ENCODE measurements at regions not wholly inside any gene's neighbourhood (a gene's known extent, or its start where the extent isn't known, plus 50 kb on each side); places are given as distances from the start of the nearest gene placed in this dataset.
"Not testable (repeated sequence)": the region's sequence is repeated elsewhere in the genome, so short reads cannot be mapped to it uniquely, and the experiment has no call there.

DNA sequence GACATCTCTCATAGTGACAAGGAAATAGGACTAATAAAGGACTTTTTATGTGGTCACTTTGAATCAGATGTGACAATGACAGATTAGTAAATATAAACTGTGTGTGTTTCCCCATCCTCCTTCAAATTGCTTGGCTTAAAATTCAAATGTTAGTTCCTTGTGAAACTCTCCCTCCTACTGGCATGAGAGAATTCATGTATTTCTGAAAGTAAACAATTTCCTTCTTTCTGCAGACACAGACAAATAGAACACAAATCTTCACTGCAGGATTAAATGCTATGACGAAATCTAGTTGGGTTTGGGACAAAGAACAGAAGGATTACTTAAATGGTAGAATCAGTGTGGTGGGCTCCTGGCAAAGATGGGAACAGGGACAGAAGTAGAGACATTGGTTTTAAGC lies 328.7 kb upstream of the FAM98A start:
- H3K9ac ChIP-seq (ENCODE audit: low read length), result no peak overlapping the region
- no peak overlapping the region for H3K4me3 ChIP-seq (ENCODE audit: low read length)
- no peaks in the 10 kb centered on the region for H3K36me3 ChIP-seq (ENCODE audit: control insufficient read depth, low read depth, low read length)
- no peaks in the 10 kb centered on the region for H3K4me1 ChIP-seq (ENCODE audit: control insufficient read depth, low read depth, low read length)
- no peak overlapping the region for H3K27ac ChIP-seq (ENCODE audit: low read length)
- no peaks in the 10 kb centered on the region for H3K27me3 ChIP-seq (ENCODE audit: control insufficient read depth, insufficient read depth, low read length)
- no peaks in the 10 kb centered on the region for H3K9me3 ChIP-seq (ENCODE audit: control insufficient read depth, low read depth, low read length)

DNA sequence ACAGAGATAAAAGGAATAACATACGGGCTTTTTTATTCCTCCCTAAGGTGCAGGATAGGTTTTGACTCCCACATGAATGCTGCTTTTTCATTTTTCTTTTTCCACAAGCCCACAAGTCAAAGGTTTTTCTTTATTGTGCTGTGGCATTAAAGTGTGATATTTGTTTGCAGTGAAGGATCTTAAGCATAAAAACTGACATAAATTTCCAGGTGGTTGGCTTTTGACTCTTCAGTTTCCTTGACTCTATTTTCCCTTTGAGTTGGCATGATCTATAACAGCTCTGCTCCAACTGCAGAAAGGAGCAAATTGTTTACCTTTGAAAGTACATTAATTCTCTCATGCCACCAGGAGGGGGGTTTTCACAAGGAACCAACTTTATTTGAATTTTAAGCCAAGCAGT lies 326.2 kb upstream of the FAM98A start:
- Histone ChIP-seq H3K27ac (ENCODE audit: low read length) (no peak overlapping the region), H3K4me1 (ENCODE audit: control insufficient read depth, low read depth, low read length) (no peaks in the 10 kb centered on the region), H3K9me3 (ENCODE audit: control insufficient read depth, low read depth, low read length) (no peaks in the 10 kb centered on the region), H3K27me3 (ENCODE audit: control insufficient read depth, insufficient read depth, low read length) (no peaks in the 10 kb centered on the region), H3K9ac (ENCODE audit: low read length) (no peak overlapping the region), H3K4me3 (ENCODE audit: low read length) (no peak overlapping the region), H3K36me3 (ENCODE audit: control insufficient read depth, low read depth, low read length) (no peaks in the 10 kb centered on the region)

DNA sequence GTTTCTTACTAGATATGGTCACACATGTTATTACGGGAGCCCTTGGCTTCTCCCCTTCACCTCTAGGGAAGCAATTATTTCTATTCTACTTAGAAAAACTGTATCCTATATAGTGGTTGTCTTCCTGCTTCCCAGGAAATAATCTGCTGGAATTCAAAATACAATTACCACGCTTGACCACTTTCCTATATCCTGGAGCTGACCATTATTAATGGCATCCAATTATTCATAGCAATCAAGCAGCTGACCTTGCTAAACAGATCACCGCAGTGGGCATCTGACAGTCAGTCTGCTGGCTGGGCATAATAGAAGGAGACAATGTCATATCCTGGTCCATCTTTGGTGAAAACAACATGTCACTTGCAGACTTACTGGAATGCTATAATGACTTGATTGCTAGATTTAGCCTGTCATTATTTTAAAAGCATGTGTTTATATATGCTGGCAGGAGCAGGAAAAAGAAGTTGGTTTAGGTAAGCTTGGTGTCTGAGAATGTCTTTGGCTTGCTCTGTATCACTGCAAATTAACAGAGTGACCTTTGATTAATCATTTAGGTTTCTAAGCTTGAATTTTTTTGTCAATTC lies 325.6 kb upstream of the FAM98A start:
- H3K9ac ChIP-seq (ENCODE audit: low read length), result no peak overlapping the region

DNA sequence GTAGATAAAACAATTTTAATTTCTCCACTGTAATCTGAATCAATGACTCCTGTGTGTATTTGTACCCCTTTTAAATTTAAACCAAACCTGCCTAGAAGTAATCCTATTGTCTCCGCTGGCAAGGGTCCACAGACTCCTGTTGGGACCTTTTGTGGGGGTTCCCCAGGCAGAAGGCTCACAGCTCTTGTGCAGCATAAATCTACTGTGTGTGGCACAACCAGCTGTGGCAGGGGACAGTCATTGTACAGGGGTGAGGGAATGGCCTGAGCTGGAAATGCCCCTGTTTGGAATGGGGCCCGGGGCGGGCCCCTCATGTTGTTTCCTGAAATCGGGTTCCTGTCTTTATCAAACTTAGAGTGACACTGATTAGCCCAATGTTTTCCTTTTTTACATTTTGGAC lies 318.2 kb upstream of the FAM98A start:
- Histone ChIP-seq H3K4me3 (ENCODE audit: low read length) (no peak overlapping the region), H3K9me3 (ENCODE audit: control insufficient read depth, low read depth, low read length) (peaks cover 13% of the 10 kb centered on the region), H3K27me3 (ENCODE audit: control insufficient read depth, insufficient read depth, low read length) (no peaks in the 10 kb centered on the region), H3K9ac (ENCODE audit: low read length) (no peak overlapping the region), H3K36me3 (ENCODE audit: control insufficient read depth, low read depth, low read length) (no peaks in the 10 kb centered on the region), H3K27ac (ENCODE audit: low read length) (no peak overlapping the region), H3K4me1 (ENCODE audit: control insufficient read depth, low read depth, low read length) (no peaks in the 10 kb centered on the region)

More for the DNA sequence above, 325.6 kb upstream of the FAM98A start:
- no peaks in the 10 kb centered on the region for H3K4me1 ChIP-seq (ENCODE audit: control insufficient read depth, low read depth, low read length)
- no peaks in the 10 kb centered on the region for H3K9me3 ChIP-seq (ENCODE audit: control insufficient read depth, low read depth, low read length)
- H3K27ac ChIP-seq (ENCODE audit: low read length), result no peak overlapping the region
- no peaks in the 10 kb centered on the region for H3K36me3 ChIP-seq (ENCODE audit: control insufficient read depth, low read depth, low read length)
- H3K27me3 ChIP-seq (ENCODE audit: control insufficient read depth, insufficient read depth, low read length), result no peaks in the 10 kb centered on the region
- H3K4me3 ChIP-seq (ENCODE audit: low read length), result no peak overlapping the region

DNA sequence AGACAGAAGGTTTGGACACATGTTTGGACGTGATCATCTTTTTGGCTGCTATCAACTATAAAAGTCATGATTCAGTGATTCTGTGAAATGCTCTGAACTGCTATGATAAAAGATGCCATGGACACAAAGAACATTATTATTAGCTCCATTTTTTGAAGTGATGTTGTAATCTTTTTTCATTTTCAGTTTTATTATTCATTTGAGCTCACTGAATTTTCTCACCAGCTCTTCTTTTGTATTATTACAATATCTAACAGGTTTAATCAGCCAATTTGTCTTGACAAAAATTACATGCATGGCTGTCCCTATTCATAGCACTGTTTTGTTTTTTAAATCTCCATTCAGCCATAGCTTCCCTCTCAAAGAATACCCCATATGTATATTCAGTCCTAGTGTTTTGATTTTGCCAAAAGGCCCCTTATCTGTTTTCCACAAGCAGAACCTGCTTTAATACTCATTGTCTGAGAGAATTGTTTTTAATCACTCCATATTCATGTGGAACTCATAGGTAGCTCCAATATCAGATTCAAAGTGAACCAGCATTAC lies 314.0 kb upstream of the FAM98A start:
- no peak overlapping the region for H3K4me3 ChIP-seq (ENCODE audit: low read length)
- H3K9me3 ChIP-seq (ENCODE audit: control insufficient read depth, low read depth, low read length), result peaks cover 13% of the 10 kb centered on the region
- no peaks in the 10 kb centered on the region for H3K36me3 ChIP-seq (ENCODE audit: control insufficient read depth, low read depth, low read length)
- H3K27me3 ChIP-seq (ENCODE audit: control insufficient read depth, insufficient read depth, low read length), result no peaks in the 10 kb centered on the region
- no peak overlapping the region for H3K27ac ChIP-seq (ENCODE audit: low read length)
- no peak overlapping the region for H3K9ac ChIP-seq (ENCODE audit: low read length)
- no peaks in the 10 kb centered on the region for H3K4me1 ChIP-seq (ENCODE audit: control insufficient read depth, low read depth, low read length)

DNA sequence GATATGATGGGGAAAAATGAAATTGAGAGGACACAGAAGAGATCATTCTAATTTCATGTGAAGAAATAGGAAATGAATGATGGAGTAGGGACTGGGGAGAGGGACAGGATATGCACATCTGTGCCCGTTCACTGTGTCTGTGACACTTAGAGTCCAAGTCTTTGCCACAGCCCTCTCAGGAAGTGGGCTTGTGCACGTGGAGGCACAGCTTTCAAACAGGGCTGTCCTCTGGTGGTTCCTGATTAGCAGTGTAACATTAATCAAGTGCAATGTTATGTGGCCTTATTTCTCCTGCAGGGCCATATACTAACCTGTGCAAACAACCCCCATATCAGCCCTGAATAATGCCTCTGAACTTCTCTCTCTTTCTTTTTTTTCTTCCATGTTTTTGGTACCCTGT lies 312.2 kb upstream of the FAM98A start:
- Histone ChIP-seq H3K4me1 (ENCODE audit: control insufficient read depth, low read depth, low read length) (no peaks in the 10 kb centered on the region), H3K4me3 (ENCODE audit: low read length) (no peak overlapping the region), H3K27ac (ENCODE audit: low read length) (no peak overlapping the region), H3K27me3 (ENCODE audit: control insufficient read depth, insufficient read depth, low read length) (no peaks in the 10 kb centered on the region), H3K36me3 (ENCODE audit: control insufficient read depth, low read depth, low read length) (no peaks in the 10 kb centered on the region), H3K9ac (ENCODE audit: low read length) (no peak overlapping the region), H3K9me3 (ENCODE audit: control insufficient read depth, low read depth, low read length) (peaks cover 13% of the 10 kb centered on the region)

DNA sequence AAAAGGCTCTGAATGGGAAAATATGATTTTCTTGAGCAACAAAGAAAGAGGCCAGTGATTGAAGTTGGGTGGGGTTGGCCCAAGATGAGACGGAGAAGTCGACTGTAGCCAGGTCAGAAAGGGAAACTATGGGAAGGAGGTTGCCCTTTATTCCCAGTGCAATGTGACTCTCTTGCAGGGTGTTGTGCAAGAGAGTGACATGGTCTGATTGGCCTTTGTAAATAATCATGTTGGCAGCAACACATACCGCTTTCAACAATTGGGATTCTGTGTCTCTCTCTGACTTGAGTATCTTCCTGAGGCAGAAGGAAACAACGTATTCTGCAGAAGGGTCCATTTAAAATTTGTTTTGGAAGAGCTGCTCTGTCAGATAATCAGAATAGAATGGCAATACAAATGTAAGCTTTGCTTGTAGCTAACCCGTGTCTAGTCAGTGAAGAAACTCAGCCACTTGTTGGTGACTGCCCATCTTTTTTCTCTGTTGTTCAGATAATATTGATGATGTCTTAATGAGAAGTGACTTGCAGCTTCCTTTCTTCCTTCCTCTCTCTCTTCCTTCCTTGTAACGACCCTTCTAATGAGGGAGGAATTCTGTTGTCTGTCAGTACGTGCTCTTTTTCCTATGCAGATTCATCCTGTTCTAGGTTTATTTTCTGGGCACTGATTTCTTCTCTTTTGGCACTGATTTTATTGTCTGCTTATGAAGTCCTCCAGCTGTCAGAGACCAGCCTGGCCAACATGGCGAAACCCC lies 311.0 kb upstream of the FAM98A start:
- H3K27me3 ChIP-seq (ENCODE audit: control insufficient read depth, insufficient read depth, low read length), result no peaks in the 10 kb centered on the region

DNA sequence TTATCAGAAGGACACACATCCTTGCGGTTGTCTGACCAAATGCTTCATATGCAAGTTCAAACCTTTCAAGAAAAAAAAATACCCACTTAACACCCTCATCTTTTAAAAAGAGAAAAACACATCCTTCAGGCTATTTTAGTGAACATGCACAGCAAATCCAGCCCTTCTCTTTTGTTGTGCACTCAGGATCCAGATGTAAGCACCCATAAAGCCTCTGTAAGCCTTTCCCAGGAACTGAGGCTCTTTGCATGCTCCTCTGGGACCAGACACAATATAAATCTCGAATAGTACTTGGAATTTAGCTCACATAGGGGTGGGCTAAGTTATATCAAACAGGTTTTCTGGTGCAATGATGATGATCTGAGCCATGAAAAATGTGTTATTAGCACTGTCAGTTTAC lies 308.8 kb upstream of the FAM98A start:
- no peaks in the 10 kb centered on the region for H3K4me1 ChIP-seq (ENCODE audit: control insufficient read depth, low read depth, low read length)
- no peak overlapping the region for H3K27ac ChIP-seq (ENCODE audit: low read length)
- peaks cover under 1% of the 10 kb centered on the region for H3K9me3 ChIP-seq (ENCODE audit: control insufficient read depth, low read depth, low read length)
- H3K36me3 ChIP-seq (ENCODE audit: control insufficient read depth, low read depth, low read length), result no peaks in the 10 kb centered on the region
- no peak overlapping the region for H3K4me3 ChIP-seq (ENCODE audit: low read length)
- no peak overlapping the region for H3K9ac ChIP-seq (ENCODE audit: low read length)
- H3K27me3 ChIP-seq (ENCODE audit: control insufficient read depth, insufficient read depth, low read length), result no peaks in the 10 kb centered on the region

More for the DNA sequence above, 311.0 kb upstream of the FAM98A start:
- H3K4me3 ChIP-seq (ENCODE audit: low read length), result no peak overlapping the region
- H3K9ac ChIP-seq (ENCODE audit: low read length), result no peak overlapping the region
- H3K27ac ChIP-seq (ENCODE audit: low read length), result no peak overlapping the region
- no peaks in the 10 kb centered on the region for H3K36me3 ChIP-seq (ENCODE audit: control insufficient read depth, low read depth, low read length)
- no peaks in the 10 kb centered on the region for H3K4me1 ChIP-seq (ENCODE audit: control insufficient read depth, low read depth, low read length)
- H3K9me3 ChIP-seq (ENCODE audit: control insufficient read depth, low read depth, low read length), result peaks cover 13% of the 10 kb centered on the region

DNA sequence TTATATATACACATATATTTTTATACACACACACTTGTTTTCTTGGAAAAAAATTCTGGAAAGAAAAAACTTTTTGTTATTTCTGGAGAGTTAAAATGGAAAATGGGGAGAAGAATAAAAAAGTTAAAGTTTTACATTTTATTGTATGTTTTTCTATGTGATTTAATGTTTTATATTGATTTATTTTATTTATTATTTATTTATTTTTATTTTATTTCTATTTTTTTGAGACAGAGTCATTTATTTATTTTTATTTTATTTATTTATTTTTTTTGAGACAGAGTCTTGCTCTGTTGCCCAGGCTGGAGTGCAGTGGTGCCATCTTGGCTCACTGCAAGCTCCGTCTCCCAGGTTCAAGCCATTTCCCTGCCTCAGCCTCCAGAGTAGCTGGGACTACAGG lies 307.0 kb upstream of the FAM98A start:
- H3K9ac ChIP-seq (ENCODE audit: low read length); H3K4me1 ChIP-seq (ENCODE audit: control insufficient read depth, low read depth, low read length); H3K4me3 ChIP-seq (ENCODE audit: low read length); H3K9me3 ChIP-seq (ENCODE audit: control insufficient read depth, low read depth, low read length); H3K27me3 ChIP-seq (ENCODE audit: control insufficient read depth, insufficient read depth, low read length); H3K36me3 ChIP-seq (ENCODE audit: control insufficient read depth, low read depth, low read length); H3K27ac ChIP-seq (ENCODE audit: low read length): not testable (repeated sequence)

DNA sequence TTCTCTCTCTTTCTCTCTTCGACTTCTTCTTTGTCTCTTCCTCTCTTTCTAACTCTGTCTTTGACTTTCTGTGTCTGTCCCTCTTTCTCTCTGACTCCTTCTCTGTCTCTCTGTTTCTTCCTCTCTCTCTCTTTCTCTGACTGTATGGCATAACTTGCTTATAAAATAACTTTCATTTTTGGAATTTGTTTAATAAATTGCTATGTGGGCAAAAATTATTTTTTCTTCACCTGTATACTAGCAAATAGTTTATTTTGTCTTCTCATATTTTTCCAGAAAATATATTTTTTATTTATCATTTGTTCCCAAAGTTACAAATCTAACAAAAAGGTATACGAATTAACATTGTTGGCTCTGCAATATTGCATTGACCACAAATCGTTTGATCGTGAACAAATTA lies 305.7 kb upstream of the FAM98A start:
- no peak overlapping the region for H3K27ac ChIP-seq (ENCODE audit: low read length)
- no peaks in the 10 kb centered on the region for H3K9me3 ChIP-seq (ENCODE audit: control insufficient read depth, low read depth, low read length)
- H3K4me1 ChIP-seq (ENCODE audit: control insufficient read depth, low read depth, low read length), result no peaks in the 10 kb centered on the region
- no peak overlapping the region for H3K4me3 ChIP-seq (ENCODE audit: low read length)
- H3K9ac ChIP-seq (ENCODE audit: low read length), result no peak overlapping the region
- no peaks in the 10 kb centered on the region for H3K36me3 ChIP-seq (ENCODE audit: control insufficient read depth, low read depth, low read length)
- H3K27me3 ChIP-seq (ENCODE audit: control insufficient read depth, insufficient read depth, low read length), result no peaks in the 10 kb centered on the region

DNA sequence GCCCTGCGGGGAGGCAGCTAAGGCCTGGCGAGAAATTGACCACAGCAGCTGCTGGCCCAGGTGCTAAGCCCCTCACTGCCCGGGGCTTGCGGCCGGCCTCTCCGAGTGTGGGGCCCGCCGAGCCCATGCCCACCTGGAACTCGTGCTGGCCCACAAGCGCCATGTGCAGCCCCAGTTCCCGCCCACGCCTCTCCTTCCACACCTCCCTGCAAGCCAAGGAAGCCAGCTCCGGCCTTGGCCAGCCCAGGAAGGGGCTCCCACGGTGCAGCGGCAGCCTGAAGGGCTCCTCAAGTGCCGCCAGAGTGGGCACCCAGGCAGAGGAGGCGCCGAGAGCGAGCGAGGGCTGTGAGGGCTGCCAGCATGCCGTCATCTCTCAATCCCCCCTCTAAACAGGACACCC lies 304.6 kb upstream of the FAM98A start:
- no peaks in the 10 kb centered on the region for H3K27me3 ChIP-seq (ENCODE audit: control insufficient read depth, insufficient read depth, low read length)
- no peaks in the 10 kb centered on the region for H3K4me1 ChIP-seq (ENCODE audit: control insufficient read depth, low read depth, low read length)
- H3K9me3 ChIP-seq (ENCODE audit: control insufficient read depth, low read depth, low read length), result no peaks in the 10 kb centered on the region
- no peak overlapping the region for H3K9ac ChIP-seq (ENCODE audit: low read length)
- no peak overlapping the region for H3K4me3 ChIP-seq (ENCODE audit: low read length)
- H3K36me3 ChIP-seq (ENCODE audit: control insufficient read depth, low read depth, low read length), result no peaks in the 10 kb centered on the region
- no peak overlapping the region for H3K27ac ChIP-seq (ENCODE audit: low read length)

DNA sequence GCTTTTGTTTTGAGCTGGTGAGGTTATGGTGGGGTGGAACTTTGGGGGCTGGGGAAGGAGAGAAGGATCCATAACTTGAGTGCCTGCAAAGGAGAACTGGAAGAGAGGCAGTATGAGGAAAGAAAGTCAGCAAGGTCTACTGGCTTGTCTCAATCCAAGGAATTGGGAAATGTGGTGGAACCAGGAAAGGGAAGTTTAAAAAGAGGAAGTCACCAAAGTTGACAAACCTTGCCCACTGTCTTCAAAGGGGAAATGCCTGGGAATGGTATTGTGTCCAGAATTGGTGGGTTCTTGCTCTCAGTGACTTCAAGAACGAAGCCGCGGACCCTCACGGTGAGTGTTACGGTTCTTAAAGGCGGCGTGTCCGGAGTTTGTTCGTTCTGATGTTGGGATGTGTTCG lies 304.1 kb upstream of the FAM98A start:
- H3K27me3 ChIP-seq (ENCODE audit: control insufficient read depth, insufficient read depth, low read length), result no peaks in the 10 kb centered on the region
- no peaks in the 10 kb centered on the region for H3K9me3 ChIP-seq (ENCODE audit: control insufficient read depth, low read depth, low read length)
- no peaks in the 10 kb centered on the region for H3K4me1 ChIP-seq (ENCODE audit: control insufficient read depth, low read depth, low read length)
- H3K36me3 ChIP-seq (ENCODE audit: control insufficient read depth, low read depth, low read length), result no peaks in the 10 kb centered on the region
- H3K9ac ChIP-seq (ENCODE audit: low read length), result no peak overlapping the region
- H3K4me3 ChIP-seq (ENCODE audit: low read length), result no peak overlapping the region
- no peak overlapping the region for H3K27ac ChIP-seq (ENCODE audit: low read length)
